ENCODE measurements at regions not wholly inside any gene's neighbourhood (a gene's known extent, or its start where the extent isn't known, plus 50 kb on each side); places are given as distances from the start of the nearest gene placed in this dataset.

- intact Hi-C loops (cut with micrococcal nuclease; ENCODE audit: unreplicated experiment), result no loop called here
- ChIA-PET POLR2A (no interaction called here), SMC1A (ENCODE audit: uncharacterized antibody, unreplicated experiment) (interaction anchor here (0.7 kb wide), 1 partner anchor 9 kb away, joined by 4 read pairs; no protein-coding TSS in a partner anchor), CTCF (interaction anchor here (0.6 kb wide), 1 partner anchor 358 kb away, joined by 5 read pairs; no protein-coding TSS in a partner anchor), RAD21 (ENCODE audit: unreplicated experiment) (no interaction called here)
- H3K4me1 ChIP-seq (ENCODE audit: control insufficient read depth, insufficient read depth, low read length), result no peaks in the 10 kb centered on the region
- H3K36me3 ChIP-seq (ENCODE audit: control insufficient read depth in 2 of 2, insufficient read depth in 2 of 2, low read length in 1 of 2), result no peaks in the 10 kb centered on the region
- no peak overlapping the region for H3K4me2 ChIP-seq (ENCODE audit: control insufficient read depth, insufficient read depth)
- no peak for FAIRE-seq
- no peaks in the 10 kb centered on the region for H3K79me2 ChIP-seq (ENCODE audit: control insufficient read depth, insufficient read depth, low read length)
- no peak for DNase-seq (ENCODE audit: low read depth, low spot score)
- no peak overlapping the region for H3K9ac ChIP-seq (ENCODE audit: control insufficient read depth, insufficient read depth, low read length)
- BruUV-seq (replicated peaks), result no TSS peak
- H3K27me3 ChIP-seq (replicated peaks in 1 of 2; ENCODE audit: control insufficient read depth in 2 of 2, insufficient read depth in 2 of 2, low read length in 1 of 2), result no peaks in the 10 kb centered on the region
- no peak overlapping the region for H3K4me3 ChIP-seq
- H3K9me3 ChIP-seq (replicated peaks; ENCODE audit: control insufficient read depth, insufficient read depth, low read length), result no peaks in the 10 kb centered on the region
- no peak for ATAC-seq
- H4K20me1 ChIP-seq (ENCODE audit: control insufficient read depth, insufficient read depth), result no peaks in the 10 kb centered on the region
- H2AFZ ChIP-seq (ENCODE audit: control insufficient read depth, low read depth, low read length), result no peak overlapping the region
- in situ Hi-C loops (cut with MboI), result no loop called here
- H3K27ac ChIP-seq (ENCODE audit: control insufficient read depth, insufficient read depth), result no peak overlapping the region
- no peak for TF ChIP-seq BHLHE40 (IDR thresholded peaks at IDR 0.05; ENCODE audit: borderline replicate concordance in 1 of 2, low read depth in 2 of 2, low read length in 1 of 2)
- no peak for TF ChIP-seq REST (IDR thresholded peaks at IDR 0.05; ENCODE audit: low read depth, low read length)
- no peak for TF ChIP-seq SPI1 (IDR thresholded peaks at IDR 0.05; ENCODE audit: borderline replicate concordance, insufficient read depth, low read depth, low read length)
- no peak for TF ChIP-seq NBN (IDR thresholded peaks at IDR 0.05)
- TF ChIP-seq IRF3 (IDR thresholded peaks at IDR 0.05), result no peak
- no peak for TF ChIP-seq PBX3 (IDR thresholded peaks at IDR 0.05; ENCODE audit: insufficient replicate concordance, low read depth, low read length)
- TF ChIP-seq MYB (IDR thresholded peaks at IDR 0.05; ENCODE audit: borderline replicate concordance, low read depth, low read length), result no peak
- TF ChIP-seq MXI1 (IDR thresholded peaks at IDR 0.05; ENCODE audit: low read depth, low read length), result no peak
- TF ChIP-seq RELB (IDR thresholded peaks at IDR 0.05; ENCODE audit: low read depth), result no peak
- TF ChIP-seq FOS (IDR thresholded peaks at IDR 0.05; ENCODE audit: borderline replicate concordance, extremely low read depth, insufficient read length), result no peak
- no peak for TF ChIP-seq E4F1 (IDR thresholded peaks at IDR 0.05; ENCODE audit: borderline replicate concordance, partially characterized antibody)
- no peak for TF ChIP-seq IKZF1 (conservative IDR thresholded peaks at IDR 0.05)
Observed at GRCh38 chr9:13361076-13361475, 81.6 kb upstream of the MPDZ start.
